H9 (cell line): ENCODE measurements at regions not wholly inside any gene's neighbourhood (a gene's known extent, or its start where the extent isn't known, plus 50 kb on each side); places are given as distances from the start of the nearest gene placed in this dataset.

Experiments
- DNase-seq: peaks from one replicate; pipeline ENCODE4 v3.0.0-alpha.2; 2017
- H2AFZ ChIP-seq: one replicate; pipeline ENCODE4 v1.6.1; 2013; ENCODE audit warnings: mild to moderate bottlenecking, low read length, control low read depth, moderate library complexity
- H2AK5ac ChIP-seq: 2 replicates; pipeline ENCODE4 v1.6.1; 2013; ENCODE audit warnings: low read length, control low read depth, mixed read lengths; ENCODE audit not compliant: insufficient read length
- H2BK120ac ChIP-seq: one replicate; pipeline ENCODE4 v1.6.1; 2013; ENCODE audit warnings: low read depth, mild to moderate bottlenecking, low read length, control low read depth, inconsistent platforms; ENCODE audit not compliant: poor library complexity, severe bottlenecking
- H2BK12ac ChIP-seq: 2 replicates; pipeline ENCODE4 v1.6.1; 2013; ENCODE audit warnings: low read length, control low read depth, mixed read lengths, low read depth; ENCODE audit not compliant: insufficient read length
- H2BK15ac ChIP-seq: 2 replicates; pipeline ENCODE4 v1.6.1; 2013; ENCODE audit warnings: low read depth, low read length, control low read depth
- H2BK20ac ChIP-seq: one replicate; pipeline ENCODE4 v1.6.1; 2013; ENCODE audit warnings: low read depth, mild to moderate bottlenecking, low read length, control low read depth, inconsistent platforms; ENCODE audit not compliant: poor library complexity, severe bottlenecking
- H2BK5ac ChIP-seq: 2 replicates; pipeline ENCODE4 v1.6.1; 2013; ENCODE audit warnings: low read length, control low read depth, mixed read lengths; ENCODE audit not compliant: insufficient read length
- H3K14ac ChIP-seq: 2 replicates; pipeline ENCODE4 v1.6.1; 2013; ENCODE audit warnings: low read length, control low read depth; ENCODE audit not compliant: insufficient read depth
- H3K18ac ChIP-seq: 2 replicates; pipeline ENCODE4 v1.6.1; 2013; ENCODE audit warnings: low read depth, mild to moderate bottlenecking, mixed read lengths, low read length, control low read depth; ENCODE audit not compliant: insufficient read length
- H3K23ac ChIP-seq: 2 replicates; pipeline ENCODE4 v1.6.1; 2013; ENCODE audit warnings: low read length, control low read depth, mixed read lengths, low read depth; ENCODE audit not compliant: insufficient read length
- H3K23me2 ChIP-seq: 2 replicates; pipeline ENCODE4 v1.6.1; 2013; ENCODE audit warnings: low read depth, mild to moderate bottlenecking, mixed read lengths, low read length, control low read depth; ENCODE audit not compliant: insufficient read length, poor library complexity, severe bottlenecking
- H3K27ac ChIP-seq: 2 replicates; pipeline ENCODE4 v1.5.1; 2013; ENCODE audit warnings: low read length, control low read depth, mixed read lengths, low read depth; ENCODE audit not compliant: insufficient read length
- H3K27me3 ChIP-seq: 2 replicates; pipeline ENCODE4 v1.6.1; 2013; ENCODE audit warnings: low read length, control low read depth, inconsistent platforms; ENCODE audit not compliant: insufficient read depth
- H3K4ac ChIP-seq: 2 replicates; pipeline ENCODE4 v1.6.1; 2013; ENCODE audit warnings: low read depth, mild to moderate bottlenecking, control low read depth, inconsistent platforms, low read length, moderate library complexity
- H3K4me1 ChIP-seq: 2 replicates; pipeline ENCODE4 v1.6.1; 2013; ENCODE audit warnings: low read length, control low read depth, inconsistent platforms; ENCODE audit not compliant: insufficient read depth
- H3K4me2 ChIP-seq: 2 replicates; pipeline ENCODE4 v1.6.1; 2013; ENCODE audit warnings: low read length, control low read depth, mixed read lengths; ENCODE audit not compliant: insufficient read length, insufficient read depth
- H3K56ac ChIP-seq: 2 replicates; pipeline ENCODE4 v1.6.1; 2013; ENCODE audit warnings: low read depth, mild to moderate bottlenecking, mixed read lengths, low read length, control low read depth; ENCODE audit not compliant: insufficient read length
- H3K79me1 ChIP-seq: 2 replicates; pipeline ENCODE4 v1.6.1; 2013; ENCODE audit warnings: low read depth, mild to moderate bottlenecking, moderate library complexity, low read length, control low read depth, inconsistent platforms; ENCODE audit not compliant: insufficient read depth, poor library complexity, severe bottlenecking
- H3K79me2 ChIP-seq: 2 replicates; pipeline ENCODE4 v1.6.1; 2013; ENCODE audit warnings: low read length, control low read depth, inconsistent platforms; ENCODE audit not compliant: insufficient read depth
- H3K9ac ChIP-seq: 2 replicates; pipeline ENCODE4 v1.6.1; 2013; ENCODE audit warnings: low read length, control low read depth, mixed read lengths; ENCODE audit not compliant: insufficient read length; ENCODE audit errors: extremely low read depth
- H3K9me3 ChIP-seq: one replicate; pipeline ENCODE4 v1.6.1; 2013; ENCODE audit warnings: low read depth, low read length, inconsistent platforms; ENCODE audit not compliant: control insufficient read depth
- H3T11ph ChIP-seq: one replicate; pipeline ENCODE4 v1.6.1; 2013; ENCODE audit warnings: mild to moderate bottlenecking, low read length, control low read depth, inconsistent platforms
- H4K20me1 ChIP-seq: one replicate; pipeline ENCODE4 v1.6.1; 2013; ENCODE audit not compliant: control insufficient read depth, insufficient read length, insufficient read depth
- H4K5ac ChIP-seq: 2 replicates; pipeline ENCODE4 v1.6.1; 2013; ENCODE audit warnings: low read depth, mild to moderate bottlenecking, mixed read lengths, low read length, control low read depth; ENCODE audit not compliant: insufficient read length
- H4K8ac ChIP-seq: replicated peaks from 2 replicates; pipeline ENCODE4 v1.6.1; 2013; ENCODE audit warnings: low read length, control low read depth, mixed read lengths, low read depth; ENCODE audit not compliant: insufficient read length
- H4K91ac ChIP-seq: 2 replicates; pipeline ENCODE4 v1.6.1; 2013; ENCODE audit warnings: low read depth, mild to moderate bottlenecking, moderate library complexity, mixed read lengths, low read length, control low read depth; ENCODE audit not compliant: insufficient read length
- H3K27ac Mint-ChIP-seq, 3 experiments: 2 replicates in 2 of 3; 3 replicates in 1 of 3; pipeline ENCODE4 v1.8.0; 2020 to 2021; ENCODE audit warnings: mixed read lengths in 3 of 3, mild to moderate bottlenecking in 1 of 3, moderate library complexity in 1 of 3
- H3K27me3 Mint-ChIP-seq: 2 replicates; pipeline ENCODE4 v1.8.0; 2021; ENCODE audit warnings: low read depth, mild to moderate bottlenecking, moderate library complexity, mixed read lengths
- H3K36me3 Mint-ChIP-seq, 3 experiments: 2 replicates in 2 of 3; 3 replicates in 1 of 3; pipeline ENCODE4 v1.8.0; 2020 to 2021; ENCODE audit warnings: low read depth in 3 of 3, mixed read lengths in 3 of 3; ENCODE audit not compliant: insufficient read depth in 1 of 3
- H3K4me1 Mint-ChIP-seq, 2 experiments: 2 replicates each; pipeline ENCODE4 v1.8.0; 2020; ENCODE audit warnings: mixed read lengths in 2 of 2
- H3K4me3 Mint-ChIP-seq, 2 experiments: 2 replicates in 1 of 2; 3 replicates in 1 of 2; pipeline ENCODE4 v1.8.0; 2020 to 2021; ENCODE audit warnings: mild to moderate bottlenecking in 2 of 2, mixed read lengths in 2 of 2, moderate library complexity in 1 of 2
- H3K9me3 Mint-ChIP-seq, 2 experiments: 2 replicates in 1 of 2; 3 replicates in 1 of 2; pipeline ENCODE4 v1.8.0; 2020; ENCODE audit warnings: mild to moderate bottlenecking in 2 of 2, mixed read lengths in 2 of 2, moderate library complexity in 1 of 2
- TF ChIP-seq, protein P1 (sequence below): fragments of 200-600 bp; sonication (generic); conservative IDR thresholded peaks from 3 replicates; pipeline ENCODE4 v1.8.0; 2021; ENCODE audit warnings: antibody characterized with exemption, mild to moderate bottlenecking

- H3K9me3 Mint-ChIP-seq: peaks cover 7 to 12% of the 10 kb centered on the region in 2 experiments
- Histone ChIP-seq H2AFZ (no peak overlapping the region), H3K4me1 (no peaks in the 10 kb centered on the region)
Observed at GRCh38 chr5:161149078-161149477, 297.1 kb upstream of the ATP10B start.

More at GRCh38 chr5:161149078-161149477, 297.1 kb upstream of the ATP10B start:
- no peak overlapping the region for H3K9ac ChIP-seq
- H3K9me3 ChIP-seq: no peaks in the 10 kb centered on the region
- no peaks in the 10 kb centered on the region for H4K20me1 ChIP-seq
- TF ChIP-seq, protein P1, sequence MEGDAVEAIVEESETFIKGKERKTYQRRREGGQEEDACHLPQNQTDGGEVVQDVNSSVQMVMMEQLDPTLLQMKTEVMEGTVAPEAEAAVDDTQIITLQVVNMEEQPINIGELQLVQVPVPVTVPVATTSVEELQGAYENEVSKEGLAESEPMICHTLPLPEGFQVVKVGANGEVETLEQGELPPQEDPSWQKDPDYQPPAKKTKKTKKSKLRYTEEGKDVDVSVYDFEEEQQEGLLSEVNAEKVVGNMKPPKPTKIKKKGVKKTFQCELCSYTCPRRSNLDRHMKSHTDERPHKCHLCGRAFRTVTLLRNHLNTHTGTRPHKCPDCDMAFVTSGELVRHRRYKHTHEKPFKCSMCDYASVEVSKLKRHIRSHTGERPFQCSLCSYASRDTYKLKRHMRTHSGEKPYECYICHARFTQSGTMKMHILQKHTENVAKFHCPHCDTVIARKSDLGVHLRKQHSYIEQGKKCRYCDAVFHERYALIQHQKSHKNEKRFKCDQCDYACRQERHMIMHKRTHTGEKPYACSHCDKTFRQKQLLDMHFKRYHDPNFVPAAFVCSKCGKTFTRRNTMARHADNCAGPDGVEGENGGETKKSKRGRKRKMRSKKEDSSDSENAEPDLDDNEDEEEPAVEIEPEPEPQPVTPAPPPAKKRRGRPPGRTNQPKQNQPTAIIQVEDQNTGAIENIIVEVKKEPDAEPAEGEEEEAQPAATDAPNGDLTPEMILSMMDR: no peak
- Mint-ChIP-seq H3K36me3 (peaks cover 0 to 13% (median 0%) of the 10 kb centered on the region in 3 experiments; a peak in 3 of 7 replicates), H3K27me3 (no peaks in the 10 kb centered on the region), H3K27ac (no peak overlapping the region), H3K4me1 (no peaks in the 10 kb centered on the region), H3K4me3 (no peak overlapping the region)
- H3K23ac ChIP-seq: no peak overlapping the region
- no peak overlapping the region for H3T11ph ChIP-seq
- H3K4ac ChIP-seq: no peak overlapping the region
- H2BK5ac ChIP-seq: no peak overlapping the region
- H4K5ac ChIP-seq: no peak overlapping the region
- no peaks in the 10 kb centered on the region; the same call in 1 of the 2 replicates for H3K79me2 ChIP-seq
- no peaks in the 10 kb centered on the region for H3K79me1 ChIP-seq
- H4K8ac ChIP-seq: no peak overlapping the region
- H2BK12ac ChIP-seq: no peak overlapping the region
- H3K14ac ChIP-seq: no peak overlapping the region
- H3K4me2 ChIP-seq: no peak overlapping the region
- DNase-seq: no peak
- no peak overlapping the region for H3K18ac ChIP-seq
- H3K23me2 ChIP-seq: no peaks in the 10 kb centered on the region
- H3K27ac ChIP-seq: no peak overlapping the region
- no peaks in the 10 kb centered on the region for H3K27me3 ChIP-seq
- no peak overlapping the region for H2BK15ac ChIP-seq
- H3K56ac ChIP-seq: no peak overlapping the region
- H2BK20ac ChIP-seq: no peak overlapping the region
- no peak overlapping the region for H2BK120ac ChIP-seq
- no peak overlapping the region for H2AK5ac ChIP-seq
- H4K91ac ChIP-seq: no peak overlapping the region
